ENCODE measurements at regions not wholly inside any gene's neighbourhood (a gene's known extent, or its start where the extent isn't known, plus 50 kb on each side); places are given as distances from the start of the nearest gene placed in this dataset.

GRCh38 chr10:94146313-94146712 lies 152.6 kb downstream of the PLCE1 start:
- no peak for TF ChIP-seq IRF1 (CRISPR knock-in tag; IDR thresholded peaks at IDR 0.05)
- no peak for TF ChIP-seq CTCF (IDR thresholded peaks at IDR 0.05)
- no peak for TF ChIP-seq CREM (CRISPR knock-in tag; IDR thresholded peaks at IDR 0.05)

Data from WTC11 (cell line).